Hepatocyte (in vitro differentiated cells): ENCODE measurements at regions not wholly inside any gene's neighbourhood (a gene's known extent, or its start where the extent isn't known, plus 50 kb on each side); places are given as distances from the start of the nearest gene placed in this dataset.
A peak's percentile ranks its signal among the peaks of the same experiment; 100 is the strongest.
"Not testable (repeated sequence)": the region's sequence is repeated elsewhere in the genome, so short reads cannot be mapped to it uniquely, and the experiment has no call there.

Experiments used
- DNase-seq: peaks from one replicate; pipeline ENCODE4 v3.0.0-alpha.2; 2016; ENCODE audit warnings: low spot score
- H2AFZ ChIP-seq: fragments of 200-600 bp; sonication (generic); 2 replicates; pipeline ENCODE4 v1.6.0; 2016; ENCODE audit warnings: antibody characterized with exemption, mild to moderate bottlenecking
- H3K27ac ChIP-seq: fragments of 200-600 bp; sonication (generic); 2 replicates; pipeline ENCODE4 v1.5.1; 2016; ENCODE audit warnings: mild to moderate bottlenecking
- H3K27me3 ChIP-seq: fragments of 200-600 bp; sonication (generic); 2 replicates; pipeline ENCODE4 v1.6.1; 2016
- H3K36me3 ChIP-seq: fragments of 200-600 bp; sonication (generic); replicated peaks from 2 replicates; pipeline ENCODE4 v1.5.1; 2016; ENCODE audit warnings: low read depth; ENCODE audit not compliant: insufficient read depth
- H3K4me1 ChIP-seq: fragments of 200-600 bp; sonication (generic); 2 replicates; pipeline ENCODE4 v1.5.1; 2016; ENCODE audit warnings: mild to moderate bottlenecking, moderate library complexity; ENCODE audit not compliant: insufficient read depth
- H3K4me2 ChIP-seq: fragments of 200-600 bp; sonication (generic); 2 replicates; pipeline ENCODE4 v1.6.0; 2016
- H3K4me3 ChIP-seq: fragments of 200-600 bp; sonication (generic); 2 replicates; pipeline ENCODE4 v1.5.1; 2016; ENCODE audit warnings: mild to moderate bottlenecking
- H3K79me2 ChIP-seq: fragments of 200-600 bp; sonication (generic); 2 replicates; pipeline ENCODE4 v1.6.0; 2017; ENCODE audit warnings: mild to moderate bottlenecking
- H3K9me2 ChIP-seq: fragments of 200-600 bp; sonication (generic); replicated peaks from 2 replicates; pipeline ENCODE4 v1.6.0; 2017; ENCODE audit warnings: mild to moderate bottlenecking; ENCODE audit not compliant: insufficient read depth
- H3K9me3 ChIP-seq: fragments of 200-600 bp; sonication (generic); 2 replicates; pipeline ENCODE4 v1.5.1; 2016; ENCODE audit warnings: low read depth, mild to moderate bottlenecking
- H4K20me1 ChIP-seq: fragments of 200-600 bp; sonication (generic); 2 replicates; pipeline ENCODE4 v1.6.0; 2016; ENCODE audit warnings: mild to moderate bottlenecking; ENCODE audit not compliant: insufficient read depth, poor library complexity, severe bottlenecking
- CTCF ChIP-seq: fragments of 200-600 bp; sonication (generic); IDR thresholded peaks from 2 replicates; pipeline ENCODE4 v1.5.1; 2016; ENCODE audit warnings: antibody characterized with exemption, mild to moderate bottlenecking; ENCODE audit not compliant: poor library complexity
- EZH2 ChIP-seq: fragments of 200-600 bp; sonication (generic); IDR thresholded peaks from 2 replicates; pipeline ENCODE4 v1.6.1; 2016; ENCODE audit warnings: antibody characterized with exemption, mild to moderate bottlenecking, borderline replicate concordance
- EZH2phosphoT487 ChIP-seq: fragments of 200-600 bp; sonication (generic); IDR thresholded peaks from one replicate; pipeline ENCODE4 v1.6.1; 2018; ENCODE audit warnings: antibody characterized with exemption, mild to moderate bottlenecking, low read depth, moderate library complexity; ENCODE audit not compliant: unreplicated experiment, severe bottlenecking
- WGBS: methylation state at CpG from one replicate; pipeline ENCODE4 v1.1.6; 2016; ENCODE audit warnings: low lambda C conversion rate; ENCODE audit errors: missing lambda C conversion rate; 5-methylcytosine and 5-hydroxymethylcytosine counted together

- Histone ChIP-seq H3K36me3 (no peaks in the 10 kb centered on the region), H4K20me1 (no peaks in the 10 kb centered on the region), H3K4me2 (peak overlapping the region; percentile 8), H3K9me2 (no peaks in the 10 kb centered on the region), H3K9me3 (no peaks in the 10 kb centered on the region), H3K4me3 (no peak overlapping the region), H3K79me2 (no peaks in the 10 kb centered on the region), H2AFZ (no peak overlapping the region), H3K27ac (peak overlapping the region; percentile 35), H3K27me3 (no peaks in the 10 kb centered on the region), H3K4me1 (no peaks in the 10 kb centered on the region)
- TF ChIP-seq EZH2phosphoT487 (no peak), EZH2 (no peak), CTCF (no peak)
- 44% methylated on average over 3 of the region's 3 CpGs for whole genome bisulfite sequencing
- no peak for DNase-seq
These were observed 259.1 kb upstream of the RBMS1 start for GRCh38 chr2:160752475-160753330.

- no peak overlapping the region for H2AFZ ChIP-seq
- H4K20me1 ChIP-seq, result no peaks in the 10 kb centered on the region
- H3K9me3 ChIP-seq, result no peaks in the 10 kb centered on the region
- H3K4me3 ChIP-seq, result no peak overlapping the region
- no peak overlapping the region for H3K4me2 ChIP-seq
- no peak for DNase-seq
- H3K27me3 ChIP-seq, result no peaks in the 10 kb centered on the region
- no peaks in the 10 kb centered on the region for H3K9me2 ChIP-seq
- no peak overlapping the region for H3K27ac ChIP-seq
- TF ChIP-seq EZH2phosphoT487, result no peak
- TF ChIP-seq CTCF, result no peak
- H3K4me1 ChIP-seq, result no peaks in the 10 kb centered on the region
- H3K79me2 ChIP-seq, result no peaks in the 10 kb centered on the region
- no peaks in the 10 kb centered on the region for H3K36me3 ChIP-seq
These were observed 259.7 kb upstream of the RBMS1 start for GRCh38 chr2:160753331-160753654.

GRCh38 chr2:160753960-160754359 is 260.4 kb upstream of the RBMS1 start:
- H3K9me2 ChIP-seq, result no peaks in the 10 kb centered on the region
- no peak overlapping the region for H3K4me3 ChIP-seq
- no peak for TF ChIP-seq EZH2
- TF ChIP-seq CTCF, result no peak
- no peak for TF ChIP-seq EZH2phosphoT487
- DNase-seq, result no peak
- H3K9me3 ChIP-seq, result no peaks in the 10 kb centered on the region
- H3K4me1 ChIP-seq, result no peaks in the 10 kb centered on the region
- H3K27me3 ChIP-seq, result no peaks in the 10 kb centered on the region
- H3K36me3 ChIP-seq, result no peaks in the 10 kb centered on the region
- no peaks in the 10 kb centered on the region for H3K79me2 ChIP-seq
- no peak overlapping the region for H3K4me2 ChIP-seq
- no peaks in the 10 kb centered on the region for H4K20me1 ChIP-seq
- H2AFZ ChIP-seq, result no peak overlapping the region
- no peak overlapping the region for H3K27ac ChIP-seq

GRCh38 chr2:160756481-160756880 is 262.9 kb upstream of the RBMS1 start:
- Histone ChIP-seq H3K27me3 (no peaks in the 10 kb centered on the region), H3K79me2 (no peaks in the 10 kb centered on the region), H3K4me3 (no peak overlapping the region), H4K20me1 (no peaks in the 10 kb centered on the region), H3K27ac (no peak overlapping the region), H2AFZ (no peak overlapping the region), H3K4me1 (no peaks in the 10 kb centered on the region), H3K9me3 (no peaks in the 10 kb centered on the region), H3K4me2 (no peak overlapping the region), H3K36me3 (no peaks in the 10 kb centered on the region), H3K9me2 (no peaks in the 10 kb centered on the region)
- TF ChIP-seq CTCF, result no peak
- TF ChIP-seq EZH2, result no peak
- no peak for TF ChIP-seq EZH2phosphoT487
- no peak for DNase-seq

- not testable (repeated sequence) for H3K4me3 ChIP-seq, H3K36me3 ChIP-seq, H3K27ac ChIP-seq, H3K9me3 ChIP-seq, DNase-seq, H4K20me1 ChIP-seq, H2AFZ ChIP-seq, H3K27me3 ChIP-seq, H3K4me2 ChIP-seq, H3K9me2 ChIP-seq, H3K79me2 ChIP-seq, H3K4me1 ChIP-seq
- WGBS, result 95% methylated on average over 24 of the region's 26 CpGs
These were observed 269.0 kb upstream of the RBMS1 start for GRCh38 chr2:160762493-160763128.
